Liver (tissue), 8 donors: ENCODE measurements at regions not wholly inside any gene's neighbourhood (a gene's known extent, or its start where the extent isn't known, plus 50 kb on each side); places are given as distances from the start of the nearest gene placed in this dataset.
A peak's percentile ranks its signal among the peaks of the same experiment; 100 is the strongest.

Experiments
- DNase-seq: peaks from one replicate; pipeline ENCODE4 v3.0.0-alpha.2; 2017; ENCODE audit warnings: low spot score
- H3K27ac ChIP-seq, 2 donors: one replicate each; pipeline ENCODE4 v1.7.0; 2013; ENCODE audit warnings: inconsistent platforms in 2 of 2, low read length in 2 of 2, control low read depth in 1 of 2, low read depth in 1 of 2, mild to moderate bottlenecking in 1 of 2
- H3K27me3 ChIP-seq, 4 donors: one replicate each; pipeline versions ENCODE4 v1.6.1 to v1.7.0; 2013; ENCODE audit warnings: low read length in 3 of 4, inconsistent platforms in 1 of 4, mild to moderate bottlenecking in 1 of 4, moderate library complexity in 1 of 4; ENCODE audit not compliant: control insufficient read depth in 4 of 4, insufficient read depth in 4 of 4
- H3K36me3 ChIP-seq, 4 donors: one replicate each; pipeline versions ENCODE4 v1.6.1 to v1.7.0; 2013; ENCODE audit warnings: low read length in 3 of 4, mild to moderate bottlenecking in 3 of 4, low read depth in 1 of 4, moderate library complexity in 1 of 4; ENCODE audit not compliant: control insufficient read depth in 4 of 4, insufficient read depth in 3 of 4
- H3K4me1 ChIP-seq, 4 donors: one replicate each; pipeline versions ENCODE4 v1.6.1 to v1.7.0; 2013; ENCODE audit warnings: low read length in 3 of 4, mild to moderate bottlenecking in 3 of 4, moderate library complexity in 1 of 4; ENCODE audit not compliant: control insufficient read depth in 4 of 4, insufficient read depth in 4 of 4
- H3K4me3 ChIP-seq, 3 donors: one replicate each; pipeline versions ENCODE4 v1.6.1 to v1.7.0; 2013; ENCODE audit warnings: low read length in 3 of 3, control low read depth in 1 of 3, low read depth in 1 of 3, mild to moderate bottlenecking in 1 of 3
- H3K9ac ChIP-seq, 2 donors: one replicate each; pipeline ENCODE4 v1.7.0; 2013; ENCODE audit warnings: low read length in 2 of 2, mild to moderate bottlenecking in 2 of 2, moderate library complexity in 2 of 2, control low read depth in 1 of 2, low read depth in 1 of 2
- H3K9me3 ChIP-seq, 4 donors: one replicate each; pipeline versions ENCODE4 v1.6.1 to v1.7.0; 2013; ENCODE audit warnings: low read length in 3 of 4; ENCODE audit not compliant: control insufficient read depth in 4 of 4
- ATF3 ChIP-seq: IDR thresholded peaks from 2 replicates; pipeline ENCODE4 v1.6.1; 2016; ENCODE audit warnings: antibody characterized with exemption
- CTCF ChIP-seq: fragments of 150-350 bp; IDR thresholded peaks from 2 replicates; pipeline ENCODE4 v1.5.1; 2017; ENCODE audit warnings: improper control_type of control experiment, low read depth, low read length; ENCODE audit not compliant: missing input control
- EGR1 ChIP-seq, 2 donors: IDR thresholded peaks; 2 replicates each; pipeline ENCODE4 v1.6.1; 2016 to 2018; ENCODE audit warnings: antibody characterized with exemption in 2 of 2, low read depth in 2 of 2
- FOXA1 ChIP-seq: IDR thresholded peaks from 2 replicates; pipeline ENCODE4 v1.6.1; 2016; ENCODE audit warnings: antibody characterized with exemption
- FOXA2 ChIP-seq: IDR thresholded peaks from 2 replicates; pipeline ENCODE4 v1.6.1; 2016; ENCODE audit warnings: antibody characterized with exemption
- GABPA ChIP-seq, 2 donors: IDR thresholded peaks in 1 of 2; conservative IDR thresholded peaks in 1 of 2; 2 replicates each; pipeline ENCODE4 v1.6.1; 2016; ENCODE audit warnings: antibody characterized with exemption in 2 of 2, mild to moderate bottlenecking in 1 of 2, moderate library complexity in 1 of 2
- HNF4A ChIP-seq, 2 donors: conservative IDR thresholded peaks; 2 replicates each; pipeline ENCODE4 v1.6.1; 2016; ENCODE audit warnings: antibody characterized with exemption in 2 of 2, mild to moderate bottlenecking in 2 of 2
- HNF4G ChIP-seq: IDR thresholded peaks from 2 replicates; pipeline ENCODE4 v1.6.1; 2016; ENCODE audit warnings: antibody characterized with exemption
- JUND ChIP-seq, 2 donors: IDR thresholded peaks; 2 replicates each; pipeline ENCODE4 v1.6.1; 2016; ENCODE audit warnings: antibody characterized with exemption in 2 of 2
- MAX ChIP-seq: IDR thresholded peaks from 2 replicates; pipeline ENCODE4 v1.6.1; 2016; ENCODE audit warnings: antibody characterized with exemption
- NR2F2 ChIP-seq: IDR thresholded peaks from 2 replicates; pipeline ENCODE4 v1.6.1; 2016; ENCODE audit warnings: antibody characterized with exemption
- RAD21 ChIP-seq, 2 donors: IDR thresholded peaks; 2 replicates each; pipeline ENCODE4 v1.6.1; 2016; ENCODE audit warnings: antibody characterized with exemption in 2 of 2, mild to moderate bottlenecking in 2 of 2
- REST ChIP-seq: IDR thresholded peaks from 2 replicates; pipeline ENCODE4 v1.6.1; 2016; ENCODE audit warnings: antibody characterized with exemption, mild to moderate bottlenecking
- RXRA ChIP-seq, 2 donors: IDR thresholded peaks; 2 replicates each; pipeline ENCODE4 v1.6.1; 2017 to 2018; ENCODE audit warnings: antibody characterized with exemption in 2 of 2, mild to moderate bottlenecking in 1 of 2
- SP1 ChIP-seq: IDR thresholded peaks from 2 replicates; pipeline ENCODE4 v1.6.1; 2018; ENCODE audit warnings: antibody characterized with exemption, mild to moderate bottlenecking
- TAF1 ChIP-seq: conservative IDR thresholded peaks from 2 replicates; pipeline ENCODE4 v1.6.1; 2016; ENCODE audit warnings: antibody characterized with exemption, mild to moderate bottlenecking
- YY1 ChIP-seq: IDR thresholded peaks from 2 replicates; pipeline ENCODE4 v1.6.1; 2016; ENCODE audit warnings: antibody characterized with exemption, mild to moderate bottlenecking
- ZBTB33 ChIP-seq: IDR thresholded peaks from 2 replicates; pipeline ENCODE4 v1.6.1; 2016; ENCODE audit warnings: antibody characterized with exemption
- WGBS: extraction: QIAGEN DNeasy Blood & Tissue Kit; methylation state at CpG from one replicate; pipeline ENCODE4 v1.1.7; 2013; 5-methylcytosine and 5-hydroxymethylcytosine counted together
- donor health status: healthy.
- donor health status: healthy.
- donor health status: healthy.
- donor health status: healthy.
- donor health status: healthy.

- DNase-seq = no peak
- Histone ChIP-seq H3K4me1 (peaks cover 14 to 73% (median 55%) of the 10 kb centered on the region in 4 donors), H3K4me3 (no peak overlapping the region), H3K9ac (no peak overlapping the region), H3K27me3 (no peaks in the 10 kb centered on the region), H3K36me3 (no peaks in the 10 kb centered on the region), H3K9me3 (no peaks in the 10 kb centered on the region), H3K27ac (no peak overlapping the region)
- WGBS = 85% methylated on average over 7 of the region's 7 CpGs
- no peak for TF ChIP-seq FOXA1
- TF ChIP-seq ZBTB33 = no peak
- TF ChIP-seq EGR1 (IDR thresholded peaks at IDR 0.05; ENCODE audit: low read depth in 2 of 2) = no peak
- no peak for TF ChIP-seq GABPA (IDR thresholded peaks at IDR 0.05 in 1 of 2, conservative IDR thresholded peaks at IDR 0.05 in 1 of 2)
- no peak for TF ChIP-seq JUND (IDR thresholded peaks at IDR 0.05)
- TF ChIP-seq RAD21 (IDR thresholded peaks at IDR 0.05) = no peak
- TF ChIP-seq RXRA (IDR thresholded peaks at IDR 0.05) = no peak
- TF ChIP-seq FOXA2 = no peak
- TF ChIP-seq ATF3 = no peak
- TF ChIP-seq TAF1 = no peak
- TF ChIP-seq SP1 = no peak
- no peak for TF ChIP-seq YY1
These were observed 260.7 kb upstream of the KLHL29 start for GRCh38 chr2:23124214-23124750.

GRCh38 chr2:23127465-23127864 is 257.5 kb upstream of the KLHL29 start:
- no peaks in the 10 kb centered on the region for H3K9me3 ChIP-seq
- DNase-seq = no peak
- H3K4me3 ChIP-seq = no peak overlapping the region
- peak; percentile 88 for TF ChIP-seq YY1
- peak; percentile 92 for TF ChIP-seq TAF1
- TF ChIP-seq CTCF = peak; percentile 18
- TF ChIP-seq EGR1 (IDR thresholded peaks at IDR 0.05; ENCODE audit: low read depth in 2 of 2) = no peak
- peak; percentile 96 for TF ChIP-seq SP1
- TF ChIP-seq MAX = peak; percentile 93
- TF ChIP-seq FOXA1 = peak; percentile 56
- TF ChIP-seq REST = peak; percentile 88
- peak; percentile 92 to 94 for TF ChIP-seq JUND (IDR thresholded peaks at IDR 0.05)
- TF ChIP-seq RAD21 (IDR thresholded peaks at IDR 0.05) = peak; percentile 65 to 76
- peak; percentile 98 for TF ChIP-seq HNF4A (conservative IDR thresholded peaks at IDR 0.05)
- TF ChIP-seq GABPA (IDR thresholded peaks at IDR 0.05 in 1 of 2, conservative IDR thresholded peaks at IDR 0.05 in 1 of 2) = peak in 1 of 2 donors; percentile 55
- peak; percentile 97 for TF ChIP-seq HNF4G
- TF ChIP-seq ZBTB33 = peak; percentile 89
- TF ChIP-seq NR2F2 = peak; percentile 27
- peak; percentile 75 to 87 for TF ChIP-seq RXRA (IDR thresholded peaks at IDR 0.05)
- TF ChIP-seq ATF3 = no peak
- peak; percentile 64 for TF ChIP-seq FOXA2
- no peak overlapping the region for H3K9ac ChIP-seq
- 24% methylated on average over 4 of the region's 4 CpGs for WGBS
- H3K4me1 ChIP-seq = peaks cover 14 to 54% (median 44%) of the 10 kb centered on the region in 4 donors
- peak overlapping the region; percentile 62 to 69 for H3K27ac ChIP-seq
- no peaks in the 10 kb centered on the region for H3K27me3 ChIP-seq
- H3K36me3 ChIP-seq = no peaks in the 10 kb centered on the region
